Right lobe of liver (tissue), 4 donors: ENCODE measurements at regions not wholly inside any gene's neighbourhood (a gene's known extent, or its start where the extent isn't known, plus 50 kb on each side); places are given as distances from the start of the nearest gene placed in this dataset.

ENCODE experiments used
- CTCF ChIP-seq, 4 donors: fragments of 200-600 bp in 3 of 4; fragments of 450-650 bp in 1 of 4; IDR thresholded peaks; one replicate each; pipeline versions ENCODE4 v1.5.1 to v1.8.0; 2016 to 2022; ENCODE audit warnings: antibody characterized with exemption in 4 of 4, mild to moderate bottlenecking in 2 of 4
- POLR2A ChIP-seq: fragments of 450-650 bp; IDR thresholded peaks from one replicate; pipeline ENCODE4 v1.6.1; 2017; ENCODE audit warnings: antibody characterized with exemption, mild to moderate bottlenecking
- donor health status: DM: no; HTN: no; CAD: no.
- donor health status: DM: no; HTN: no; CAD: no.
- donor health status: DM: no; HTN: yes; CAD: no.

GRCh38 chr2:157995117-157995516 is 106.6 kb upstream of the UPP2 start:
- TF ChIP-seq POLR2A = no peak
- TF ChIP-seq CTCF (IDR thresholded peaks at IDR 0.05) = no peak
